K562 (cell line): ENCODE measurements at regions not wholly inside any gene's neighbourhood (a gene's known extent, or its start where the extent isn't known, plus 50 kb on each side); places are given as distances from the start of the nearest gene placed in this dataset.

Experiments
- ETV6 ChIP-seq, 3 experiments: fragments of 150-350 bp in 1 of 3; sonication (generic) in 1 of 3; formaldehyde crosslinking in 1 of 3; IDR thresholded peaks; 2 replicates each; pipeline versions ENCODE4 v1.6.1 to v1.8.0; 2014 to 2022; ENCODE audit warnings: borderline replicate concordance in 2 of 3, low read depth in 2 of 3, antibody characterized with exemption in 1 of 3, low read length in 1 of 3, mild to moderate bottlenecking in 1 of 3, missing genetic modification reagents in 1 of 3
- EZH2 ChIP-seq: IDR thresholded peaks from 2 replicates; pipeline ENCODE4 v1.6.1; 2012; ENCODE audit warnings: low read depth, mild to moderate bottlenecking, inconsistent platforms, low read length, borderline replicate concordance
- HMGN3 ChIP-seq: IDR thresholded peaks from 2 replicates; pipeline ENCODE4 v1.6.1; 2011; ENCODE audit warnings: borderline replicate concordance, low read depth, mild to moderate bottlenecking, mixed read lengths, low read length; ENCODE audit not compliant: insufficient read length; ENCODE audit errors: extremely low read depth
- NUFIP1 ChIP-seq: fragments of 450-650 bp; IDR thresholded peaks from 2 replicates; pipeline ENCODE4 v1.6.1; 2018; ENCODE audit not compliant: partially characterized antibody
- RAD51 ChIP-seq: fragments of 450-650 bp; IDR thresholded peaks from 2 replicates; pipeline ENCODE4 v1.7.1; 2016; ENCODE audit warnings: low read depth, mild to moderate bottlenecking, borderline replicate concordance
- RBBP5 ChIP-seq: fragments of 200-600 bp; sonication (generic); IDR thresholded peaks from 2 replicates; pipeline ENCODE4 v1.6.1; 2012; ENCODE audit warnings: borderline replicate concordance, mild to moderate bottlenecking, low read length, control low read depth, inconsistent platforms; ENCODE audit not compliant: insufficient read depth, poor library complexity, severe bottlenecking
- SP1 ChIP-seq: sonication (generic); formaldehyde crosslinking; IDR thresholded peaks from 2 replicates; pipeline ENCODE4 v1.8.1; 2022; ENCODE audit warnings: mild to moderate bottlenecking, missing genetic modification reagents
- U2AF1 ChIP-seq: fragments of 200-400 bp; formaldehyde crosslinking; optimal IDR thresholded peaks from 2 replicates; pipeline ENCODE3; 2017; ENCODE audit warnings: mild to moderate bottlenecking, low read depth, low read length, moderate library complexity
- XRCC5 ChIP-seq: fragments of 200-400 bp; formaldehyde crosslinking; IDR thresholded peaks from 2 replicates; pipeline ENCODE4 v1.6.1; 2017; ENCODE audit warnings: low read depth, mild to moderate bottlenecking, low read length
- TF ChIP-seq, protein P1 (sequence below), 3 experiments: IDR thresholded peaks in 2 of 3; conservative IDR thresholded peaks in 1 of 3; 2 replicates each; pipeline ENCODE4 v1.5.1; 2011 to 2012; ENCODE audit warnings: low read length in 3 of 3, mild to moderate bottlenecking in 3 of 3, control low read depth in 2 of 3, improper control_type of control experiment in 1 of 3, inconsistent platforms in 1 of 3, low read depth in 1 of 3, mixed read lengths in 1 of 3, moderate library complexity in 1 of 3; ENCODE audit not compliant: insufficient read depth in 2 of 3
- TF ChIP-seq, protein P2 (sequence below): fragments of 250-450 bp; sonication (Bioruptor Pico); IDR thresholded peaks from 2 replicates; pipeline ENCODE4 v1.6.1; 2021; ENCODE audit warnings: mild to moderate bottlenecking
- TF ChIP-seq, protein P3 (sequence below): sonication (generic); formaldehyde crosslinking; IDR thresholded peaks from 2 replicates; pipeline ENCODE4 v1.9.0; 2022; ENCODE audit warnings: mild to moderate bottlenecking, missing genetic modification reagents

DNA sequence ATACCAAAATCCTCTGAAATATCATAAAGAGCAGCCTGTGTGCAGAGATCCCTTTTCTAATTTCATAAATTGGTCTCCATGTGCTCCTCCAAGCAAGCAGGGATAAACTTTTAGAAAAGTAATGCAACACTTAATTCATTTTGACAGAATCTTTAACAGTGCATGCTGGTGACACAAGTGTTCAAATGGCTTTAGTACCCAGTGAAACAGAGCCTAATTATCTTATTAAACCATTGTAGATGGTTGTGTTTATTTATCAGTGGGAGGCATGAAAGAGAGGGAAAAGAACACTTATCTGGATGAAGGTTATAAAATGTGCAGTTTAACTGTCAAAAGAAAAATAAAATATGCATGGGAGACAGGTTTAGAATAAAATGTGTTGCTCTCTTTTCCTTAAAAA is 945.0 kb upstream of the PCDH20 start:
- TF ChIP-seq, protein P1, sequence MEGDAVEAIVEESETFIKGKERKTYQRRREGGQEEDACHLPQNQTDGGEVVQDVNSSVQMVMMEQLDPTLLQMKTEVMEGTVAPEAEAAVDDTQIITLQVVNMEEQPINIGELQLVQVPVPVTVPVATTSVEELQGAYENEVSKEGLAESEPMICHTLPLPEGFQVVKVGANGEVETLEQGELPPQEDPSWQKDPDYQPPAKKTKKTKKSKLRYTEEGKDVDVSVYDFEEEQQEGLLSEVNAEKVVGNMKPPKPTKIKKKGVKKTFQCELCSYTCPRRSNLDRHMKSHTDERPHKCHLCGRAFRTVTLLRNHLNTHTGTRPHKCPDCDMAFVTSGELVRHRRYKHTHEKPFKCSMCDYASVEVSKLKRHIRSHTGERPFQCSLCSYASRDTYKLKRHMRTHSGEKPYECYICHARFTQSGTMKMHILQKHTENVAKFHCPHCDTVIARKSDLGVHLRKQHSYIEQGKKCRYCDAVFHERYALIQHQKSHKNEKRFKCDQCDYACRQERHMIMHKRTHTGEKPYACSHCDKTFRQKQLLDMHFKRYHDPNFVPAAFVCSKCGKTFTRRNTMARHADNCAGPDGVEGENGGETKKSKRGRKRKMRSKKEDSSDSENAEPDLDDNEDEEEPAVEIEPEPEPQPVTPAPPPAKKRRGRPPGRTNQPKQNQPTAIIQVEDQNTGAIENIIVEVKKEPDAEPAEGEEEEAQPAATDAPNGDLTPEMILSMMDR (IDR thresholded peaks at IDR 0.05 in 2 of 3, conservative IDR thresholded peaks at IDR 0.05 in 1 of 3; ENCODE audit: insufficient read depth in 2 of 3, low read depth in 1 of 3, low read length in 3 of 3): no peak
- no peak for TF ChIP-seq HMGN3
- TF ChIP-seq U2AF1: no peak
- TF ChIP-seq RAD51: no peak
- TF ChIP-seq XRCC5: no peak
- no peak for TF ChIP-seq NUFIP1
- TF ChIP-seq EZH2: no peak
- no peak for TF ChIP-seq ETV6 (IDR thresholded peaks at IDR 0.05; ENCODE audit: borderline replicate concordance in 1 of 2, low read depth in 2 of 2, low read length in 1 of 2)
- no peak for TF ChIP-seq ETV6 (CRISPR knock-in tag; IDR thresholded peaks at IDR 0.05; ENCODE audit: borderline replicate concordance)
- no peak for TF ChIP-seq SP1
- TF ChIP-seq RBBP5: no peak
- TF ChIP-seq, protein P2, sequence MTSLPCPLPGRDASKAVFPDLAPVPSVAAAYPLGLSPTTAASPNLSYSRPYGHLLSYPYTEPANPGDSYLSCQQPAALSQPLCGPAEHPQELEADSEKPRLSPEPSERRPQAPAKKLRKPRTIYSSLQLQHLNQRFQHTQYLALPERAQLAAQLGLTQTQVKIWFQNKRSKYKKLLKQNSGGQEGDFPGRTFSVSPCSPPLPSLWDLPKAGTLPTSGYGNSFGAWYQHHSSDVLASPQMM (CRISPR knock-in tag): no peak
- TF ChIP-seq, protein P3, sequence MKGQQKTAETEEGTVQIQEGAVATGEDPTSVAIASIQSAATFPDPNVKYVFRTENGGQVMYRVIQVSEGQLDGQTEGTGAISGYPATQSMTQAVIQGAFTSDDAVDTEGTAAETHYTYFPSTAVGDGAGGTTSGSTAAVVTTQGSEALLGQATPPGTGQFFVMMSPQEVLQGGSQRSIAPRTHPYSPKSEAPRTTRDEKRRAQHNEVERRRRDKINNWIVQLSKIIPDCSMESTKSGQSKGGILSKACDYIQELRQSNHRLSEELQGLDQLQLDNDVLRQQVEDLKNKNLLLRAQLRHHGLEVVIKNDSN (CRISPR knock-in tag): no peak
